Hypothalamus (tissue), 51 donors: ENCODE measurements at regions not wholly inside any gene's neighbourhood (a gene's known extent, or its start where the extent isn't known, plus 50 kb on each side); places are given as distances from the start of the nearest gene placed in this dataset.

Experiments used
- DNase-seq, 51 donors: peaks; one replicate each; lab custom pipeline; 2025; lab: John Stamatoyannopoulos, UW

DNA sequence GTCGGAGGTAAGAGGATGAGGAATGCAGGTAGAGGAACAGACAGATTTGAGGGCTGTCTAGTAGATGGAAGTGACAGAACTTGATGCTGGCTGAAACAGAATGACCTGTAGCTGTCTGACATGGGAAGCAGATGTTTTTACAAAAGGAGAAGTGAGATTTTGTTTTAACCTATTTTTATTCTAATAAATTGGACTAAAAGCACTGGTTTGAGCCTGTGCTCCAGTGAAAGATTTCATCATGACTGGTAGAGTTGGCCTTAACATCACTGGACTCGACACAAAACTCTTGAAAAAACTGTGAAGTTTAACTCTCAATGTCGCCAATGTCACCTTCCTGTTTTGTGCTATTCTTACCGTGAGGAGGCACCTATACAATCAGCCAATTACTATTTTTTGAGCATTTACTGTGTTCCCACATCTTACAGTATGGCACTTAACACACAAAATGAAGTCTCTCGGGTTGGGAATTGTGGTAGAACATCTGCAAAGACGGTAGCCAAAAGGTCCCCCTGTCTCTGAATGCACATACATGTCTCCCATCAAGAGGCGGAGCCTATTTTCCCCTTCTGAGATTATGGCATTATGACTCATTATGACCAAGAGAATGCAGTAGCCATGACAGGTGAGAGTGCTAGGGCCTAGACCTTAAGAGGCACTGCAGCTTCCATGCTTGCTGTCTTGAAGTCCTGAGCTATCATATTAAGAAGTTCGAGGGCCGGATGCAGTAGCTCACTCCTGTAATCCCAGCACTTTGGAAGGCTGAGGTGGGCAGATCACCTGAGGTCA lies 93.2 kb downstream of the FOXF2 start:
- DNase-seq, result no peak

DNA sequence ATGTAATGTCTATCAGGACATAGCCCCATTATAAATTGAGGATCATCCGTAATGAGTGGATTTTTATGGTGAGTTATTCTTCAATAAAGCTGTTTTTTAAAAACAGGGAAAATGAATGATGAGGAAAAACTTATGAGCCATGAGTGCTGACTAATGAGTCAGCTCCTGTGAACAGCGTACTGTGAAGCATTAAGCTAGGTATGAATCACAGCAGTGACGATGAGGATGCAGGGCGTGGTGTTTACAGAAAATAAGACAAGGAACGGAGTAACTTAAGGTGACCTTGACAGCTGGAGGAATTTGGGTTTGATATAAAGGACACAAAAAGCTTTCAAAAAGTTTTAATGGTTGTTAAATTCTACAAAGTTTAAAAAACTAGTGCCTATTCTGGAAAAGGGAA lies 96.3 kb downstream of the FOXF2 start:
- DNase-seq, result no peak

DNA sequence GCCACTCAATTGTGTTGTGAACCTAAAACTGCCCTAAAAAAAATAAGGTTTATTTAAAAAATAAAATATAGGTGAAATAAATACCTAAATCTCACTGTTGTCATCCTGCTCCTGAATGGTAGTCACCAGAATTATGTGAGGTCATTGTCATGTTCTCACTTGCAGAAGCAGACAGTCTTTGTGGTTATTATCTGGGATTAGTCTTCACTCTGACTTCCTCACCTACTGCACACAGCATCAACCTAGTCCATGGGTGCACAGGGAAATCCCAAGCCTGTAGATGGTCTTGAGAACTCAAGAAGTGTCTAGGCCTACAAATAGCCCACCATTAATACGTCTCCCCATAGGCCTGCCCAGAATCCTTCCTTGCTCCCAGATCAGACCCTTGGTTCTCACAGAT lies 97.0 kb downstream of the FOXF2 start:
- no peak for DNase-seq

DNA sequence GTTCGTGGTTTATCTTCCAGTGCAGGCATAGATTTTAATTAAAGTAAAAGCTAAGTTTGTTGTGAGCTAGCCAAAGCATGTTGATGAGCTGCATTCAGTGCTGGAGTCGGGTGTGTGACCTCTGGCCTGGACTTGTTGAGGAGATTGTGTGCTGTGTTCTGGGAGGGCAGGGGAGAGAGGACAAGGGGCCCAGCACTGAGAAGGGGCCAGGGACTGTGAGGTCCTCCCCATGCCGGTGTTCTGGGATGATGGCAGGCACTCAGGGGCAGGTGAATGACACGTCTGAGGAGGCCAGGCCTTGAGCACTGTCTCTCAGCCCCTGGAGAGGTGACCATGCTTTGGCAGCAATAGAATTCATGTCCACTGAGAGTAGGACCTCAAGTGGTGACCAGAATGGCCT lies 97.9 kb downstream of the FOXF2 start:
- DNase-seq, result no peak

DNA sequence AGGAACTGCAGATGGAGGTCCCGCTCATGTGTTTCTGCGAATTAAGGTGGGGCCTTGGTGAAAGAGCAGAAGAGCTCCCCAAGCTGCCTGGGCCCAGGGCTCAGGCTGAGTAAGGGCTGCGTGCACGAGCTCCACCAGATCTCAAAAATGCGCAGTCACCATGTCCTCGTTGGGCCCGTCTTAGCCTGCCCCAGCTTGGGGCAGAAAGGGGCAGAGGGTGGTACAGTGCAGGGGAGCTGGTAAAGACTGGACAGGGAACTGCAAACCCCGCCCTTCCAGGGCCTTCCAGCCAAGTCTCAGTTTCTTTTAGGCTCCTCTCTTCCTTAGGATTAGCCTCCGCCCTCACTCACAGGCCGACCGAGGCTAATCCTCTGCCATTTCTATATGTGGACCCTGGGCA lies 101.6 kb downstream of the FOXF2 start:
- no peak for DNase-seq

DNA sequence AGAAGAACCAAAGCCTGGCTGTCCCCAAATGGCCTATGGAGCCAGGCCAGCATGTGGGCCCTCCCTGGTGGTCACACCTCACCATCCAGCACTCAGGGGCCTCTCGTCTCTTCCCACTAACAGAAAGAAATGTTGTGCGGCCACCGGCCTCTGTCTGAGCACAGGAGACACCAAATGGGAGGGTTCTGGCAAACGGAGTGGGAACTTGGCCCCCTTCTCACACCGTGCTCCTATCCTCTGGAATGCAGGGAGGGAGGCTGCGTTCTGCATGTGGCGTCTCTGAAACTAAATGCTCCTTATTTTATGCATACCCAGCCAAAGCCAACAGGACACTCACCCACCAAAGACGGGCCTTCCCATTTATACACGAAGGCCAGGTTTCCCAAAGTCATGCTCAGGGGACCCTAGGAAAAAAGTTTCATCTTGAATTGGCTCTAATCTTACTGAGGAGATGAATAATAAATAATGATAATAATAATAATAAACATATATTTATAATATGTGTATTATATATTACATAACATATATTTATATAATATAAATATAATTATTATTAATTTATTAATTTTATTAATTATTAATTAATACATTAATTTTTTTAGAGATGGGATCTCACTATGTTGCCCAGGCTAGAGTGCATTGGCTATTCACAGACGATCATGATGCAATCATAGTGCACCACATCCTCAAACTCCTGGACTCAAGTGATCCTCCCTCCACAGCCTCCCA lies 102.4 kb downstream of the FOXF2 start:
- no peak for DNase-seq

DNA sequence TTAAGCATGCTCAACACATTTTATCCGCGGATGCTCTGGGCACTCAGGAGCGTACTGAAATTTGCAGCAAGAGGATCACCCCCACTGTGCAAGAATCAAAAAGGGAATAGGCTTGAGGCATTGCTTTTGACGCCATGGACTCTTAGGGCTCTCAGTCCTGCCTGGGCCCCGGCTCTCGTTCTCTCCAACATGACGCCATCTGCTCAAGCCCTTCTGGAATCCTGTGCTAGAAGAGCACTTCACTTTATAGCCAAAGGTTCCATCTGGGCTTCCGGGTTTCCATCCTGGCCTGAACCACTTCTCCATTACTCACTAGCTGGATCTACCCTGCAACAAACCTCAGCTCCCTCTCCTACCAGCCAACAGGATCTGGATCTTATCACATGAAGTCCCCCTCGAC lies 105.3 kb downstream of the FOXF2 start:
- no peak for DNase-seq

DNA sequence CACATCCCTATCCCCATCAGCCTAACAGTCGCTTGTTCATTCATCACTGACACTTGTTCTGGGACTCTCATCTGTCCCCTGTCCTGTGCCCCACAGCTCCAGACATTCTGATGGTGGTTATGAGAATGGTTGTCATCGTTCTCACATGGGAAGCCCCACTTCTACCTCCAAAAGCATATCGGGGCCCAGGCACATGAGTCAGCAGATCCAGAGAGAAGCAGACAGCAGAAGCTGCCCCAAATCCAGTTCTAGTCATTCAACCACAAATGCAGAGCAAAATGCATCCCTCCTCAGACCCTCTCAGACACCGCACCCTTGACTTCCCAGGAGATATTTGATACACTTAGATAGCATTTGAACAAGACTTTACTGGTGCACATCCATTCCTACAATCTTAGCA lies 106.0 kb downstream of the FOXF2 start:
- DNase-seq, result no peak

DNA sequence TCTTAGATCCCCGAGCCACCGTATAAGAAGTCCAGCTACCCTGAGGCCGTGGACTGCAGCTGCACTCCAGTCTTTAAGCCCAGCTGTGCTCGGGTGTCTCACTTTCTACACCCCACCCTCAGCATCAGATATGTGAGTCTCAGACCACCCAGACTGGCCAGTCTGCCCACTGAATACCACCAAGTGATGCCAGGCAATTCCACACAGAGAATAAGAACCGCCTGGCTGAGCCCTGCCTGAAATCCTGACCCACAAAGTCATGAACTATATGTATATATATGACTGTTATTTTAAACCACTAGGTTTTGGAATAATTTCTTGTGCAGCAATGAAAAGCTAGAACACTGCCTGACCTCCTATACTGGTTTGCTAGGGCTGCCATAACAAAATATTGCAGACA lies 106.7 kb downstream of the FOXF2 start:
- DNase-seq, result no peak

DNA sequence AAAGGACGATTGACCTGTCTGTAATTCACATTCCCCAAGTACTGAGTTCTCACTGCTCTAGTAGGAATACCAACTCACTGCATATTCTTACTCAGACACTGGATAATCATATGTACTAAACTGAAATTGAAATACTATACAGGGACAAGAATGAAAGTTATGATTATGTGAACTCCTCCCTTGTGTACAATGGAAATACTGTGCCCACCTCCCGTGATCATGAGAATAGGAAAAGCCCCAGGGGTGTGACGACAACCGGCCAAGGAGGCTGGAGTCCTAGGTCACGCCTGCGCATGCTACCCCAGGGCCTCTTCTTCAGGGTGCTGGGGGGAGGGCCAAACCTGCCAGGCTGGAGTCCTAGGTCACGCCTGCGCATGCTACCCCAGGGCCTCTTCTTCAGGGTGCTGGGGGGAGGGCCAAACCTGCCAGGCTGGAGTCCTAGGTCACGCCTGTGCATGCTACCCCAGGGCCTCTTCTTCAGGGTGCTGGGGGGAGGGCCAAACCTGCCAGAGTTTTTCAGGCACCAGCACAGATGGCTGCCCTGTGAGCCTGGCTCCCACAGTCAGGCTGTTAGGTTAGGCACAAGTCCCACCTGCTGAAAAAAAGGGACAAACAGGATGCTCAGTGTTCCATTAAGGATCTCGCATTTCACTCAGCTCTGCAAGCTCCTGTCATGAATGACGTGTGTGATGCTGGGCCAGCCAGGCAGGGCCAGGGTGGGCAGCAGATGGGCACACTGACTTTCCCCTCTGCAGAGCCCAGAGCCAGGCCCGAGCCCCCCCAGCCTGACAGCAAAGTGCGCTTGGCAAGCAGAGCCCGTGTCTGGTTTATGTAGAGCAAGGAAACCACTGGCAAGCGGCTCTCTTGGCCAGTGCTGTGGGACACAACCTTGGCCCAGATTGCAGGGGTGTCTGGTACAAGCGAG lies 107.7 kb downstream of the FOXF2 start:
- peak in 33 of 51 donors; percentile 3 to 63 (median 30) for DNase-seq

DNA sequence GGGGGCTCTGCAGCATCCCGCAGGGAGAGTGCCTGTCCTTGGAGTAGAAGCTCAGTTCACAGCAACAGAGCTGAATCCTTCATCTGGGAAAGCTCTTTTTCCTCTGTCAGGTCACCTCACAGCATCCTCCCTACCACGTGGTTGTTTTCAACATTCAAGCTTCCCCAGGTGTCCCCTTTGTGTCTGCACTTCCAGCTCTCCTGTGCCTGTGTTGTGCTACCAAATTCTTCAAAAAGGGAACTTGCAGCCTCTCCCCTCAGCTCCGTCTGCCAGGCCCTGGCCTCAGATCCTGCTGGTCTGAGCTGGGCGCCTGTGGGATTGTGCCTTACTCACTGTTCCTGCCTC lies 108.4 kb downstream of the FOXF2 start:
- peak in 2 of 51 donors; percentile 16 to 54 for DNase-seq

DNA sequence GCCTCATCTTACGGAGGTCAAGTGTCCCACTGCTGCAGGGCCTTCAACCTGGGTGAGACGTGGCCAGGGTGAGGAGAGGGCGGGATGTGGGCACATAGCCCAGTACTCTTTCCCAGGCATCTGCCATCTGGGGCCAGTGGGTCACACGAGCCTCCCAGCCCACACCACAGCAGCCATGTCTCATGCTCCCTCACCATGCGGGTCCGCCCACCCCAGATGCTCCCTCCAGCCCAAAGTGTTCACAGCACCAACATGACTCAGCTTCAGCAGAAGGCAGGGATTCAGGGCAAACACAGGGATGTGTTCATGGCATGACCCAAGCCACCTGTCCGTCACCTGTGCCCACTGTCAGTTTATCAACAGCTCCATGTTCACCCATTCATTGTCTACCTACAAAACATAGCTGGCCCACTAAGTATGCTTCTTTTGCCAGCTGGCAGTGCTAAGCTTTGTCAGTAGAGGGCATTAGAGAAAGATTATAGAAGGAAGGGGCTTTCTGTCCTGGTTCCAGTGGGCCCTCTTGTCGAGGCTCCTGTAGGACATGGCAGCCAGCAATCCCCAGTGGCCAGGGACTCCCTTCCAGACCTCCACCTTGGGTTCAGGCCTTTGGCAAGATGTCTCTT lies 109.2 kb downstream of the FOXF2 start:
- no peak for DNase-seq

DNA sequence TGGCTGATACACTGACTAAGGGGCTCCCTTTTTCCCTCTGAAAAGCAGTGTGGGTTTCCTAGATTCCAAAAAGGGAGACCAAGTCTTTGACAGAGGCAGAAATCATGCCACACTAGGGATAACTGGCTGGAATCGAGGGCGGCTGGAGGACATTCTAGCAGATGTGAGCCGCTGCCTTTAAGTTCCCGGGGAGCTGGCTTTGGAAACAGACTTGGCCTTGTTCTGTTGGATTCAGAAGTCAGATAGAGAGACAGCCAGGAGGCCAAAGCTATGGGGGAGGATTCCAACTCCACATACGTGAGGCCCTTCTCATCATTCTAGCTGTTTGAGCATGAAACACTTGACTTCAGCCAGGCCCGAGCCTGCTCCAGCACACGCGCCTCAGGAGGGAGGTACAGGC lies 109.9 kb upstream of the FOXC1 start:
- peak in 4 of 51 donors; percentile 7 to 20 (median 8) for DNase-seq

DNA sequence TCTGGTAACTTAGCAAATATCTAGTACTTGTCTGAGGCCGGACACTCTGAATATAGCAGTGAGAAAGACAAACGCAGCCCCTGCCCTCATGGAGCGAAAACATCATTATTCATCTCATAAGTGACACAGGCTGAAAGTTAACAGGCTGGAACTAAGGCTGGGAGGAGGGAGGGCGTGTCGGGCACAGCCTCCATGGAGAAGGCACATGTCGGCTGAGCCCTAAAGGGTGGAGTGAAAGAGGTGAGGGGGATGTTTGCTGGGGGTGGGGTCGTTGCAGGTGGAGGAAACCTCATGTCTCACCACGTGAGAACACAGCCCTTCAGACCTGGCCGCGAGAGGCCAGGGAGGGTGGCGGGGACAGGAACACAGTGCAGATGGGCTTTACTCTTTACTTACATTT lies 108.8 kb upstream of the FOXC1 start:
- DNase-seq, result no peak

DNA sequence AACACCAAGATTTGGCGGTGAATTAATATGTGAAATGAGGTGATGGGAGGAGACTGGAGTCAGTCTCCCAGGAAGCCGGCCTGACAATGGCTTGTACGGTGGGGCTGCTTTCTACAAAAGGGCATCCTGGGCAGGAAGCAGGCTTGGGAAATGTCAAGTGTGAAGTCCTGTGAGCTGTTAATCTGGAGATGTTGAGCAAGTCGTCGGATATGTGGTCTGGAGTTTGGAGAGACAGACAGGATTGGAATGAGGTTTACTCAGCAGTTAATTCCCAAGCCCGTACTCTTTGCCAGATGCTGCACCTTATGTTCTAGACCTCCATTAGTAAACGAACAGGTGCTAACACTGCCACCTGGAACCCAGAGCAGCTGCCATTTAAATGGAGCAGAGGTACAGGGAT lies 107.7 kb upstream of the FOXC1 start:
- DNase-seq, result no peak

DNA sequence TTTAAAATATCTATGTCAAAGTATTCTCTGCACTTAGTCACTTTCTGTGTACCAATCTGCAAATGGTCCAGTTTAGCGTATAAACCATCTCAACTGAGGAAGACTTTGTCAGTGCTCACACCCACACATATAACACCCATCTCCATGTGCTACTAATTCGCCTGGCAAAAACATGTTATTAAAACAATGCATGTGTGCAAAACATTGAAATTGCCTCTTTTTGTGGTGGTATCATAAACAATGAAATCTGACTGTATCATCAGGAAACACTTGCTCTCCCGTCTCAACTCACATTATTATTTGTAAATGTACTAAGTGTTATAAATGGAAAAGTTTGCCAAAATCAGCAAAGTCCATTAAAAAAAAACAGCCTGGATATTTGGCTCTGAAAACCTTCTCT lies 105.9 kb upstream of the FOXC1 start:
- no peak for DNase-seq

DNA sequence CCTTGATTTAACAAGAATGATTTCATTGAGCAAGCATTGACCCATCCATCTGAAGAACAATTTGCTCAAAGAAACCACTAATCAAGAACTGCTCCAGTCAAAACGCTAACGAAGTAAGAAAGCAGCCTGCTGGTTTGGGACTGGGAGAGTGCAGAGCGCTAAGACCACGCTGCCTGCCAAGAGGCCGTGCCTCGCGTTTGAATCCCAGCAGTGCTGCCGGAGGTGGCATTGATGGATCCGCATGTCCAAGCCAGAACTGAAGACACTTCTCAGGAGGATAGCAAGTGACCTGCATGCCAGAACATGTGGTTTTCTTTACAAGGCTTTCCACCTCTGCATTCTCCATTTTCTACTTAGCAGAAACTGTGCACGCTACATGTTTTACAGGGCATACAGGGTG lies 105.2 kb upstream of the FOXC1 start:
- DNase-seq, result no peak

DNA sequence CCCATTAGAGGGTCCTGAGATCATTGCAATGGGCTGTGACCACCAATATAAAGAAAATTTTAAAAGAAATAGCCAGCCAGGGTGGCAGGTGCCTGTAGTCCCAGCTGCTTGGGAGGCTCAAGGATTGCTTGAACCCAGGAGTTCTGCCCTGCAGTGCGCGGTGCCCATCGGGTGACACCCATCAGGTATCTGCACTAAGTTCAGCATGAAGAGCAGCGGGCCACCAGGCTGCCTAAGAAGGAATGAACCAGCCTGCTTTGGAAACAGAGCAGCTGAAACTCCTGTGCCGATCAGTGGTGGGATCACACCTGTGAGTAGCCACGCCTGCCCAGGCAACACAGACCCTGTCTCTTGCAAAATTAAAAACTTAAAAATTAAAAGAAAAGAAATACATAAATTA lies 102.5 kb upstream of the FOXC1 start:
- no peak for DNase-seq

DNA sequence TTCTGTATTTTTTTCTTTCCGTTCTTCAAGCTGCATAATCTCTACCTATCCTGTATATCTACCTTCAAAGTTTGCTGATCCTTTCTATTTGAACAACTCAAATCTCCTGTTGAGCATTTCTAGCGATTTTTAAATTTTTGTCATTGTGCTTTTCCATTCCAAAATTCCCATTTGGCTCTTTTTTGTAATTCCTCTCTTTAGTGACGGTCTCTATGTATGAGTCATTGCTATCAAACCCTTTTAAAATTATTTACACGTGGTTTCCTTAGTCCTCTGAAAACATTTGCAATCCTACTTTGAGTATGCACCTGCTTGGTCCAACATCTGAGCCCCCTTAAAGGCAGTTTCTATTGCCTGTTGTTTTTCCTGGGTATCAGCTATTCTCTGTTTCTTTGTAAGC lies 100.5 kb upstream of the FOXC1 start:
- DNase-seq, result no peak

DNA sequence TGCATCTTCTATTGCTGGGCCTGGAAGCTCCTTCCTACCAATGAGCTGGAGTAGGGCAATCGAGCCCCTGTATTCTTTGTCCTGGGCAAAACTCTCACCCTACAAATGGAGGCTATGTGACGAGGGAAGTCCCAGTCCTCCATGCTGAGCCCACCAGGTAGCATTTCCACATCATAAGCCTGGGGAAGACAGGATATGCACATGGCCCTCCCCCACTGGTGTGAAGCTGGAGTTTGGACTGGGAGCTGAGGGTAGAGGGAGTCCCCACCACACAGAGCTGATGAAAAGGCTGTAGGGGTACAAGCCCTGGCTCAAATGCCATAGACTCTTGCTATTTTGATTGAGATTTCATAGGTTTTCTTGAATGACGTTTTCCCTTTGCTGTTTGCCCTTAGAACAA lies 99.5 kb upstream of the FOXC1 start:
- DNase-seq, result no peak

DNA sequence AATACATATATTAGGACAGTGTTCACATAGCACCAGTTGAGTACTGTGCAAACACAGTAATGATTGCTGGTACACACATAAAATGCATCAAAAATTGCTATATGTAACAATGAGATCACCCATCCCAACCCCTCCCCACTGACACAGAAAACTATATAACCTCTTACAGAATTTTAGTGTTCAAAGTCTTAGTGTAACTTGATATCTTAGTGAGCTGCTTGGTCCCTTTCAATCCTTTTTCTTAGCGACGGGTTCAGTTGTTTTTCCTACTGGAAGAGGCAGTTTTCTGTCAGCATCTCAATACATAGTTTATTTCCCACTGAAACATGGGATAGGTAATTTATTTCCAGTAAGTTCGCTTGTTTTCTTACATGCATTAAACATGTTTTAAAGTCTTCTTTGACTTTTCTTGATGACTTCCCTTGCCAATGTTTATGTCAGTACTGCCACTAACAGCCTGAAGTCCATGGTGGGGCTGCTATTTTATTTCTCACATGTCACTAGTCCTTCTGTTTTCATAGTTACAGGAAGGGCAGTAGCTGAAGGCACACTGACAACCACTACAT lies 96.4 kb upstream of the FOXC1 start:
- no peak for DNase-seq
